Fibroblast of the aortic adventitia (primary cell): ENCODE measurements at regions not wholly inside any gene's neighbourhood (a gene's known extent, or its start where the extent isn't known, plus 50 kb on each side); places are given as distances from the start of the nearest gene placed in this dataset.

ENCODE experiments used
- DNase-seq: peaks from one replicate; pipeline ENCODE4 v3.0.0-alpha.2; 2010; ENCODE audit warnings: low read depth
- H3K4me3 ChIP-seq: 2 replicates; pipeline ENCODE4 v1.5.1; 2011; ENCODE audit warnings: low read depth, mild to moderate bottlenecking, control low read depth, low read length, moderate library complexity
- TF ChIP-seq, protein P1 (sequence below): IDR thresholded peaks from 2 replicates; pipeline ENCODE4 v1.5.1; 2011; ENCODE audit warnings: mild to moderate bottlenecking, low read length, control low read depth, inconsistent platforms; ENCODE audit not compliant: insufficient read depth

DNA sequence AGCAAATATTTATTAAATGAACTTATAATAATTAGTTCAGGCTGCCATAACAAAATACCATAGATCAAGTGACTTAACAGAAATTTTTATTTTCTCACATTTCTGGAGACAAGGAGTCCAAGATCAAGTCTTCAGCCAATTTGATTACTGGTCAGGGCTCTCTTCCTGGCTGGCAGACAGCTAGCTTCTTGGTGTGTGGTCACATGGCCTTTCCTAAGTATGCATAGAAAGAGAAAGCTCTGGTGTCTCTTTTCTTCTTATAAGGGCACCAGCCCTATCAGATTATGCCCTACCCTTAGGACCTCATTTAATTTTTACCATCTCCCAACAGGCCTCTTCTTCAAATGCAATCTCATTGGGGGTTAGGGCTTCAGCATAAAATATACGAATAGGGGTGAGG, 438.5 kb upstream of the INTU start:
- DNase-seq: no peak
- no peak overlapping the region for H3K4me3 ChIP-seq
- TF ChIP-seq, protein P1, sequence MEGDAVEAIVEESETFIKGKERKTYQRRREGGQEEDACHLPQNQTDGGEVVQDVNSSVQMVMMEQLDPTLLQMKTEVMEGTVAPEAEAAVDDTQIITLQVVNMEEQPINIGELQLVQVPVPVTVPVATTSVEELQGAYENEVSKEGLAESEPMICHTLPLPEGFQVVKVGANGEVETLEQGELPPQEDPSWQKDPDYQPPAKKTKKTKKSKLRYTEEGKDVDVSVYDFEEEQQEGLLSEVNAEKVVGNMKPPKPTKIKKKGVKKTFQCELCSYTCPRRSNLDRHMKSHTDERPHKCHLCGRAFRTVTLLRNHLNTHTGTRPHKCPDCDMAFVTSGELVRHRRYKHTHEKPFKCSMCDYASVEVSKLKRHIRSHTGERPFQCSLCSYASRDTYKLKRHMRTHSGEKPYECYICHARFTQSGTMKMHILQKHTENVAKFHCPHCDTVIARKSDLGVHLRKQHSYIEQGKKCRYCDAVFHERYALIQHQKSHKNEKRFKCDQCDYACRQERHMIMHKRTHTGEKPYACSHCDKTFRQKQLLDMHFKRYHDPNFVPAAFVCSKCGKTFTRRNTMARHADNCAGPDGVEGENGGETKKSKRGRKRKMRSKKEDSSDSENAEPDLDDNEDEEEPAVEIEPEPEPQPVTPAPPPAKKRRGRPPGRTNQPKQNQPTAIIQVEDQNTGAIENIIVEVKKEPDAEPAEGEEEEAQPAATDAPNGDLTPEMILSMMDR: no peak

- TF ChIP-seq, protein P1: no peak
Observed at GRCh38 chr4:127196655-127197352, 436.0 kb upstream of the INTU start.

GRCh38 chr4:127203562-127204200, 429.1 kb upstream of the INTU start:
- DNase-seq: peak; percentile 22
- no peak overlapping the region for H3K4me3 ChIP-seq
- TF ChIP-seq, protein P1: no peak

More at GRCh38 chr4:127196655-127197352, 436.0 kb upstream of the INTU start:
- no peak for DNase-seq
- H3K4me3 ChIP-seq: no peak overlapping the region

DNA sequence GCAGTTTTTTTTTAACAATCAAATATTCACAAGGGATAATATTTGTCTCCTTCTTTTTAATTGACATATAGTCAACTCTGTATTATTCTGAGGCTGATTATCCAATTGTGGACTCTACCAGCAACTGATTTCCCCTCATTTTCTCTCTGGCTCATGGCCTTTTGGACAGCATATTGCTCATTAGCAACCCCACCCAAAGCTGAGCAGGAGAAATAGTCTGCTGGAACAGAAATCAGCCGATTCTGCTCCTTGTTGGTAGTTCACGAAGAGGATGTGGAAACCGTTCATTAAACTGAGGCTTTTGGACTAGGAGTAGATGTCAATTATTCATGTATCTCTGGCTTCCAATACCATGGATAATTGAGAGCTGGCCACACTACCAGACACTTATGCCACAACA, 428.4 kb upstream of the INTU start:
- DNase-seq: no peak
- TF ChIP-seq, protein P1: no peak
- H3K4me3 ChIP-seq: no peak overlapping the region

GRCh38 chr4:127209580-127210095, 423.1 kb upstream of the INTU start:
- TF ChIP-seq, protein P1: no peak
- no peak for DNase-seq
- H3K4me3 ChIP-seq: no peak overlapping the region

- no peak for DNase-seq
- TF ChIP-seq, protein P1: no peak
- H3K4me3 ChIP-seq: no peak overlapping the region
Observed at GRCh38 chr4:127210893-127211649, 421.7 kb upstream of the INTU start.
